GM21526 (cell line): ENCODE measurements at regions not wholly inside any gene's neighbourhood (a gene's known extent, or its start where the extent isn't known, plus 50 kb on each side); places are given as distances from the start of the nearest gene placed in this dataset.
"Not testable (repeated sequence)": the region's sequence is repeated elsewhere in the genome, so short reads cannot be mapped to it uniquely, and the experiment has no call there.

Source experiments
- ATAC-seq: cut with Tn5 transposase; IDR thresholded peaks from one replicate; pipeline ENCODE4 v1.9.1; 2021; ENCODE audit warnings: moderate library complexity; ENCODE audit not compliant: unreplicated experiment, low FRiP score

- no peak for ATAC-seq
Observed at GRCh38 chr1:234773936-234774677, 164.1 kb upstream of the IRF2BP2 start.

GRCh38 chr1:234772345-234773147, 162.6 kb upstream of the IRF2BP2 start:
- ATAC-seq, result peak; percentile 85

DNA sequence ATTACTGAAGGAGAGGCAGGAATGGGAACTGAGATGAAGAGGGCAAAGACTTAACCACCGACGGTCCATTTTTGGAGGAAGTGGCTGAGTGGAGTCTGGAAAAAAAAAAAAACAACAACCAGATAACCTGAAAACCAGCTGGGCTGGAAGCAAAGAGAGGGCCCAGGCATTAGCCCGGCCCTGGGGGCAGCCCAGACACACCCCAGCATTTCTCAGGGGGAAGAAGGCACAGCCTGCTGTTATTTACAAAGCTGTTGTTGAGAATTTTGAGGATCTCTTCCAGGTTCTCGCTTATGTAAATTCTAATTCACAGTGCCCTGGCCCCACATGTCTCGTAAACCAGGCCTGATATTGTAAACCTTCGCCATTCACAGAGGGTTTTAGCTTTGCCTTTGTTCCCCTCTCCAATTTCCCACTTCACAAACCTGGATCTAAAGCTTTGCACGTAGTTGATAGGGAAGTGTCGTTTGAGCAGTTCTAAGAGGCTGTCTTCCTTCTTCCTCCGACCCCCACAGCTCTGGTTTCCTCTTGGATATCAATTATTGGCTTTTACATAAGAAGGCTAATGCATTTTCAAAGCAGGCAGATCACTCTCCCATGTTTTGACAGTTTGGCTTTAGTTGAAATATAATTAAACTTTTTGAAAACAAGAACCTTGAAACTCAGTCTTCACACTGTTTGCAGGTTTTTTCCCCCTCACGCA, 161.8 kb upstream of the IRF2BP2 start:
- ATAC-seq, result no peak

DNA sequence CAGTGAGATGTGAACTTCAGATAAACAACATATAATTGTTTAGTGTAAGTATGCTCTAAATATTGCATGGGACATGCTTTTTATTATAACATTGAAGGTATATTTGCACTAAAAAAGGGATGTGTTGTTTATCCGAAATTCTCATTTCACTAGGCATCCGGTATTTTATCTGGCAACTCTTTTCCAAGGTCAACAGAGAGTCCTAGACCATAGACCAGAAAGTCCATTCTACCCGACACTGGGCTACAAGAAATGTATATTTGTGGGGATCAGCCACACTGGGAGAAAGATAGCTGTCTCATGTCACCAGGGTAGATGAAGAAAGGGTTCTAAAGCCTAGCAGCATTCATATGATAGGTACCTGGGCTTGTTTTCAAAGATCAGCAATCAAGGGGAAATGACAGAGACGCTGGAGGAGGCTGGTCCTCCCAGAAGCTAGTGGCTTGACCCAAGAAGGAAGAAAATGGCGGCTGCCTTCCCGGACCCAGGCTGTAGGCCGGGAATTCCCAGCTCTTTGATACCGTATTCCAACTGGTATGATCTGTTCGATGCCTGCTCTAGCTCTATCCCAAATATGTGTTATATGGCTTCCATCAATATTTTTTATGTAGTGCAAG, 161.1 kb upstream of the IRF2BP2 start:
- no peak for ATAC-seq

DNA sequence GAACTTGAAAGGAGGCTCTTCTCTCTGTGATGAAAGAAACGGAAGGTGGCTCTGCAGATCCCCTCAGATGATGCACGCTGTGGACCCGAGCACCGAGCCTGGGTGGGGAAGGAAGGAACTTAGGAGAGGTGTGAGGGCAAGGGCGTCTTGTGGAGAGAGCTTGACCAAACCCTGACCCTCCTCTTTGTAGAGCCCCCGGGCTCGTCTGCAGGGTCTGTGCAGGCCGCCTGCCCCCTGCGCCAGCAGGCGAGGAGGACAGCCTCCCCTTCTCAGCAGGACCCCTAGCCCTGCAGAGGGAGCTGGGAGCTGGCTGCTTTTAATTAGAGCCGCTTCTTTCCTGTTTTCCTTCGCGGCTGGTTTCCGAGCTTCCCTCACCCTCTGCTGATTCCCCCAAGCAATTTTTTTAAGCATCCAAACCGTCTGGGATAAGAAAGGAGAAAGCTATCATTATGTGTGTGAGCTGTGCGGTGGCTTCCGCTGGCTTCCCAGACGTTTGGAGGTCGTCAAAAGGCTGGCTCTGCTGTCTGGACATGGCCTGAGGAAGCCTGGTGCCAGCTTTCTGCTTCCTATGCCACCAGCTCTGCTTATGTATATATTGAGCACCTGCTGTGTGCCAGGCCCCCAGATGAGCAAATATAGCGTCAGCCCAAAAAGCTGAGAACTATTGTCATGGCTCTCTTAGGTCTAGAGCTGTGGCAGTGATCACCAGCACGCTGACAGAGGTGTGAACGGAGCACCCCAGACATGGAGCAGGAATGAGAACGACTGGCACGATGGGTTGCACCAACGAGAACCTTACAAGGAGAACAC, 160.2 kb upstream of the IRF2BP2 start:
- no peak for ATAC-seq

DNA sequence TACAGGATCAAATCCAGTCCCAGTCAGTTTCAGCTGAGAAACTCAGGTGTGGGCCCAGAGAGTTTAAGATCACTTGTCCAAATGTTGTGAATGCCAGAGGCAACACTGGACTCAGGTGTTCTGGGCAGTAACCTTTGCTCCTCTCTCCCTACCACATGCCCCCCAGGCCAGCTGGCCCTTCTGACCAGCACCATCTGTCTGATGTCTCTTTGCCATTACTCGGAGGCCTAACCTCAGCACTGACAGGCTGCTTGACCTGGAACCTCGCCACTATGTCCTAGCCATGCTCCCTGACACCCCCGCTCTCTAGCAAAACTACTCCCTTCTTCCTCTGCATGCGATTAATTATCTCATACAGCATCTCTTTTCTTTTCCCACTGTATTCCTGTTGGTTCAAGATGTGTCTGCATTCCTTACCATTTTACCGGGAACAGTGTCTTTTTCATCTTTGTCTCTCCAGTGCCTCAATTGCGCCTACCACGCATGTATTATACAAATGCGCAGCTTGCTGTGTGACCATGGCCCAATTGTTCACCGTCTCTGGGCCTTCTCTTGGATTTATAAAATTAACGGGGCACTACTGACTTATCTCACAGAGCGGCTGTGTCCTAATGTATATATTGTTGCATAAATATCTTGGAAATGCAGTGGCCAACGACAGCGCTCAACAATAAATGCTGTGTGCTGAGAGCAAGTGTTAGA, 159.5 kb upstream of the IRF2BP2 start:
- ATAC-seq, result no peak

- no peak for ATAC-seq
Observed at GRCh38 chr1:234768569-234769283, 158.7 kb upstream of the IRF2BP2 start.

DNA sequence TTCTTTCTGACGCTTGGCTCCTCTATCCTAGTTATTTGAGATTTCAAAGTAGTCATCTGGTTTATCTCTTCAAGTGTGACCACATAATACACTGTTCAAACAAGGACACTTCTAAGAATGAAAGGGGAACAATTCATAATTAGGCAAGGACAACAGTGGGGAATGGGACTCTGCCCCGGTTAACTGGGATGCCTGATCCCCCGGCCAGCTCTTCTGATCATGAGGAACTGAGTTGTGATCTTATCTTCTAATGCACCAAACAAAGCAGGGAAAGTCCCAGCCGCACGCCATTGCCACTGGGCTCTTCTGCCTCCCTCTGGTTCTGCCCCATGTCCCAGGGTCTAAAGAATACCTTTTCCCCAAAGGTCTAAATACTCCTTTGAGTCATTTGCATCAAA, 158.2 kb upstream of the IRF2BP2 start:
- ATAC-seq, result no peak

DNA sequence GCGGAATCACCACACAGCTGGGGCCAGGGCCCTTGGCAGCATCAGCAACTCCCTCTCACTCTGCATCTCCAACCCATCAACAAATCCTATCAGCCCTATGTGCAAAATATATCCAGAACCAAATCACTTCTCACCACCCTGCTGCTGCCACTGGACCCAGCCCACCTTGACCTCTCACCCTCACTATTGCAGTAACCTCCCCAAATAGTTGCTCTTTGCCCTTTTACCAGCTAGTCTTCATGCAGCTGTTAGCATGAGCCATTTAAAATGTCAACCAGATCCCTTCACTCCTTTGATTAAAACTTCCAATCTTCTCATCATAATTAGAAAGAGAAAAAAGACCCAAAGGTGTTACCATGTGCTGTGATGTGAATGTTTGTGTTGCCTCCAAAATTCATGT, 155.7 kb upstream of the IRF2BP2 start:
- no peak for ATAC-seq

DNA sequence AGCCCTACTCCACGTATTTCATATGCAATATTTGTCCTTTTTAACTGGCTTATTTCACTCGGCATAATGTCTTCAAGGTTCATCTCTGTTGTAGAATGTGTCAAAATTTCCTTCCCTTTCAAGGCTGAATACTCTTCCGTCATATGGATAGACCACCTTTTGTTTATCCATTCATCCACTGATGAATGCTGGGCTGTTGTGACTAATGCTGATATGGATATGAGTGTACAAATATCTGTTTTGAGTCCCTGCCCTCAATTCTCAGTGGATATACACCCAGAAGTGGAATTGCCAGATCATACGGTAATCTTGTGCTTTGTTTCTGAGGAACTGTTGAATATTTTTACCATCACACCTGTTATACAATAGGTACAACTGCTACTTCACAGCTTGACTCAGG, 155.2 kb upstream of the IRF2BP2 start:
- no peak for ATAC-seq

DNA sequence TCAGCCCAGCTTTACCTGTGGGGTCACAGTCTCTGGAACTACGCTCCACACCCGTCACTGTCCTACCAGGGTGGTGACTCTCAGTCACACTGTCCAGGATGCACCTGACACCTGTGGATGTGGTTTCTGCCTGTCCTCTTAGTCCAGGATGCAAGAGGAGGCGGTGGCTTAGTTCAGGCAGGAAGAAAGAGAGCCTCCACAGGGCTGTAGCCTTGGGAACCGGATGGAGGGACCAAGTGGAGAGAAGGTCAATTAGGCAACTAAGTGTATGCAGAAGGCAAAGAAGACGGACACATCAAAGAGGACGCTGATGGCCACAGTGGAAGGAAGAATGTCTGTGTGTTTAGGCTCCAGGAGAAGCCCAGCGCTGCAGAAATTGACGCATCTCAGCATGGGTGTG, 153.9 kb upstream of the IRF2BP2 start:
- no peak for ATAC-seq

DNA sequence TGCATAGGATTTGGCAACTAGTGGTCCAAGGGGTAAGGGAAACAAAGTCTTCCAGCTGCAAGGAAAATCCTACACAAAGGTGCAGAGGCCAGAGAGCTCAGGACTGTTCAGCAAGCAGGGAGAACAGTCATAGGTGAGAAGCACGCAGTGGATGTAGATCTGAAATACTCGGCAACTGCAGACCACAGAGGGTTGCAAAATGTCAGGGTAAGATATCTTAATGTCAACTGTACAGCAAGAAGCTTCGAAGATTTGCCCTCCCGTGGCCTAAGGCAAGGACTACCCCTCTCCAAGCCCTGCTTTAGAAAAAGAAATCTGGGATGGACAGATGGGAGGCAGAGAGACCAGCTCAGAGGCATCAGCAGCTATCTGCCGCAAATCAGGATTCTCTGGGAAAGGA, 153.4 kb upstream of the IRF2BP2 start:
- ATAC-seq, result no peak

- not testable (repeated sequence) for ATAC-seq
Observed at GRCh38 chr1:234762127-234762526, 152.1 kb upstream of the IRF2BP2 start.

- no peak for ATAC-seq
Observed at GRCh38 chr1:234760303-234760723, 150.3 kb upstream of the IRF2BP2 start.

- no peak for ATAC-seq
Observed at GRCh38 chr1:234759888-234760287, 149.9 kb upstream of the IRF2BP2 start.

DNA sequence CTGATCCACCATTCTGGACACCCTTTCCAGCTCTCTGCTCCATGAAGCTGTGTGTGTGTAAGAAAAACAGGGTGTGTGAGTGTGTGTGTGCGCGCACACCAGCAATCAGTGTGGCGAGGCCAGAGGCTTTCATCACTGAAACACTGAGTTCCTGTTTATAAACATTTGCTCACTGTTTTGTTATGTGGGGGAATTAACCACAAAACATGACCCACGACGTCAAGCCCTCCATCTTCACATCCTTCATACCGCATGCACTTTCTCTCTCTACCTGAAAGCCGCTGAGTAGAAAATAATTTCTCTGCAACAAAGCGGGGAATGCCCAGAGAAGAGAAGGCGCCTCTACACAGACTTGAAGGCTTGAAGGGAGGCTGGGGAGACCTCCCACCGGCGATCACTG, 148.9 kb upstream of the IRF2BP2 start:
- no peak for ATAC-seq

DNA sequence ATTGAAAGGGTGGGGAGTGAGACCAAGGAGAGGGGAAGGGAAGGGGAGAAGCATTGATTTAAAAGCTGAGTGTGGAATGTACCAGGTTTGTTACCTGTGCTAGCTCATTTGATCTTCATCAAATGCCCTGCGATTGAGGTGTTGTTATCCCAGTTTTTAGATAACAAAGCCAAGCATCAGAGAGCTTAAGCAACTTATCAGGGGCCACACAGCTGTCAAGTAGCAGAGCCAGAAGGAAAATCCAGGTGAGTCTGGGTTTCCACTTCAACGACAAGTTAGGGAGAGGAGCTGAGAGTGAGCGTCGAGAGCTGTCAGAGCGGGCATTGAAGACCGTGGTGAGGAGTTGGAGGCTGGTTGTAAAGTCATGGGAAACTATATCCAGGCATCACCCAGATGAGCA, 146.9 kb upstream of the IRF2BP2 start:
- no peak for ATAC-seq

GRCh38 chr1:234756066-234756774, 146.2 kb upstream of the IRF2BP2 start:
- ATAC-seq, result no peak
